Osteocyte (in vitro differentiated cells): ENCODE measurements at regions not wholly inside any gene's neighbourhood (a gene's known extent, or its start where the extent isn't known, plus 50 kb on each side); places are given as distances from the start of the nearest gene placed in this dataset.

Source experiments
- DNase-seq: peaks from one replicate; pipeline ENCODE4 v3.0.0; 2021; ENCODE audit warnings: mixed read lengths; ENCODE audit not compliant: unreplicated experiment; ENCODE audit errors: extremely low spot score
- H3K27ac Mint-ChIP-seq: one replicate; pipeline ENCODE4 v1.8.0; 2021; ENCODE audit warnings: mild to moderate bottlenecking, mixed read lengths; ENCODE audit not compliant: unreplicated experiment
- H3K27me3 Mint-ChIP-seq: one replicate; pipeline ENCODE4 v1.8.0; 2021; ENCODE audit warnings: mixed read lengths; ENCODE audit not compliant: unreplicated experiment
- H3K36me3 Mint-ChIP-seq: one replicate; pipeline ENCODE4 v1.8.0; 2021; ENCODE audit warnings: mixed read lengths; ENCODE audit not compliant: unreplicated experiment
- H3K4me1 Mint-ChIP-seq: one replicate; pipeline ENCODE4 v1.8.0; 2021; ENCODE audit warnings: mixed read lengths; ENCODE audit not compliant: unreplicated experiment
- H3K4me3 Mint-ChIP-seq: one replicate; pipeline ENCODE4 v1.8.0; 2021; ENCODE audit warnings: mild to moderate bottlenecking, moderate library complexity, mixed read lengths; ENCODE audit not compliant: unreplicated experiment
- H3K9me3 Mint-ChIP-seq: one replicate; pipeline ENCODE4 v1.8.0; 2021; ENCODE audit warnings: mixed read lengths; ENCODE audit not compliant: unreplicated experiment
- CTCF ChIP-seq: fragments of 200-600 bp; sonication (generic); IDR thresholded peaks from 2 replicates; pipeline ENCODE4 v1.5.0; 2021; ENCODE audit warnings: antibody characterized with exemption, mild to moderate bottlenecking, moderate library complexity

- Mint-ChIP-seq H3K27ac (no peak overlapping the region), H3K9me3 (no peaks in the 10 kb centered on the region)
These were observed 414.7 kb downstream of the TLE4 start for GRCh38 chr9:79986437-79986836.

GRCh38 chr9:79985772-79986171 is 414.0 kb downstream of the TLE4 start:
- TF ChIP-seq CTCF = no peak
- no peak for DNase-seq
- Mint-ChIP-seq H3K4me3 (no peak overlapping the region), H3K36me3 (no peaks in the 10 kb centered on the region), H3K4me1 (peaks cover 12% of the 10 kb centered on the region), H3K9me3 (no peaks in the 10 kb centered on the region), H3K27me3 (no peaks in the 10 kb centered on the region), H3K27ac (no peak overlapping the region)

More at GRCh38 chr9:79986437-79986836, 414.7 kb downstream of the TLE4 start:
- H3K27me3 Mint-ChIP-seq = no peaks in the 10 kb centered on the region
- no peak for TF ChIP-seq CTCF
- H3K4me1 Mint-ChIP-seq = peaks cover 8% of the 10 kb centered on the region
- no peak overlapping the region for H3K4me3 Mint-ChIP-seq
- DNase-seq = no peak
- no peaks in the 10 kb centered on the region for H3K36me3 Mint-ChIP-seq

GRCh38 chr9:79985264-79985663 is 413.5 kb downstream of the TLE4 start:
- Mint-ChIP-seq H3K4me3 (no peak overlapping the region), H3K27me3 (no peaks in the 10 kb centered on the region), H3K9me3 (no peaks in the 10 kb centered on the region), H3K36me3 (no peaks in the 10 kb centered on the region), H3K4me1 (peaks cover 17% of the 10 kb centered on the region), H3K27ac (no peak overlapping the region)
- TF ChIP-seq CTCF = no peak
- no peak for DNase-seq

- no peaks in the 10 kb centered on the region for H3K27me3 Mint-ChIP-seq
- TF ChIP-seq CTCF = no peak
- peaks cover 18% of the 10 kb centered on the region for H3K4me1 Mint-ChIP-seq
- no peak overlapping the region for H3K27ac Mint-ChIP-seq
- no peak for DNase-seq
- no peaks in the 10 kb centered on the region for H3K9me3 Mint-ChIP-seq
- no peak overlapping the region for H3K4me3 Mint-ChIP-seq
- H3K36me3 Mint-ChIP-seq = no peaks in the 10 kb centered on the region
These were observed 412.8 kb downstream of the TLE4 start for GRCh38 chr9:79984429-79985067.

- DNase-seq = no peak
- Mint-ChIP-seq H3K4me1 (peaks cover 18% of the 10 kb centered on the region), H3K4me3 (no peak overlapping the region), H3K27ac (no peak overlapping the region), H3K27me3 (peaks cover 5% of the 10 kb centered on the region), H3K9me3 (no peaks in the 10 kb centered on the region), H3K36me3 (no peaks in the 10 kb centered on the region)
- TF ChIP-seq CTCF = no peak
These were observed 408.7 kb downstream of the TLE4 start for GRCh38 chr9:79980432-79980831.
